NCI-H526 (cell line): ENCODE measurements at regions not wholly inside any gene's neighbourhood (a gene's known extent, or its start where the extent isn't known, plus 50 kb on each side); places are given as distances from the start of the nearest gene placed in this dataset.

Source experiments
- DNase-seq, 2 experiments: peaks; one replicate each; lab custom pipeline; 2025; lab: John Stamatoyannopoulos, UW

GRCh38 chr3:188974856-188975599 lies 196.7 kb upstream of the TPRG1 start:
- no peak for DNase-seq

GRCh38 chr3:188975600-188976314 lies 196.0 kb upstream of the TPRG1 start:
- no peak for DNase-seq

GRCh38 chr3:188976407-188976806 lies 195.4 kb upstream of the TPRG1 start:
- DNase-seq, result no peak

DNA sequence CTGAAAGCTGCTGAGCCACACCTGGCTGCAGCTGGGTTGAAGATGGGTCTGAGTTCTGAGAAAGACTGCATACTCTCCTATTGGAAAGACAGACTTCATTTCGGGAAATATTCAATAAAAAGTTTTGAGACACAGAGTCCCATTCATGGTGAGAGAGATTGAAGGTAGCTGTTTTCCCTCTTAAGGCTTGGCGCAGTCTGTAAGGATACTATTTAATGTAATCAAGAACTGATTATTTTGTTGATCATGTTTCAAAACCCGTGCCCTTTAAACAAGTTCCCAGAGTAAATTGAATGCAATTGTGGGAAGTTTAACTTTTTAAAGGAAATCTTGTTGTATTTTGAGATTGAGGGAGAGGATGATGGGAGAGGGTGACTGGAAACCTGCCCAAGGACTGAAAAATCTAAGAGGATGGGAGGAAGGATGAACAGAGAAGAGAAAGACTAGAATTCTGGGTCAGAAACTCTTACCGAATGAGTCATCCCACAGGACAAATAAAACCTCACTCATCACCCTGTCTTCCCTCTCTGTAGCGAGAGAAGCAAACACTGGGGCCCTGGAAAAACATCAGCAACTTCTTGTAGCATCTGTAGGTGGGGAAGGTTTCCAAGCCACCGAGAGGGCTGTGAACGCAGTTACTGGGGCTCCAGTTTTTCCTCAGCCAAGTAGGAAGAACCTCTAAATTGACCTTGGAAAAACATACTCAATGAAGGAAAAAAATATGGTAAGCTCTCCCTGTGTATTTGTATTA lies 193.2 kb upstream of the TPRG1 start:
- DNase-seq, result no peak

- no peak for DNase-seq
Observed at GRCh38 chr3:188979248-188979647, 192.5 kb upstream of the TPRG1 start.

- no peak for DNase-seq
Observed at GRCh38 chr3:188979669-188980310, 192.0 kb upstream of the TPRG1 start.

DNA sequence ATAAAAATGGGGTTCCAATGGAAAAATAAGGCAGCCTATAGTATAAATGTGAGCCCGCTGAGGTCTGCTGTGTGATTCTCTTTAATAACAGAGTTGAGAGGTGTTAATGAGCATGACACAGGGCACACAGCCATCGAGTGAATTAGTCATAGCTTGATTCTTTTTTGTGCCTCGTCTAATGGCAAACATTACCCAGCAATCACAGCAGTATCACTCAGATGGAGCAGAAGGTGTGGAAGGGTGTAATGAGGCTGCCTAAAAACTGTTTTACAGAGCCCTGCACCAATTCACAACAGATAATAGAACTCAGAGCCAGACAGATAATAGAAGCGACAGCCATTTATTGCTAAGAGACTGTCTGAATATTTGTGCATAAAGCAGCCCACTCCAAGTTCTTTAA lies 178.6 kb upstream of the TPRG1 start:
- DNase-seq, result no peak

DNA sequence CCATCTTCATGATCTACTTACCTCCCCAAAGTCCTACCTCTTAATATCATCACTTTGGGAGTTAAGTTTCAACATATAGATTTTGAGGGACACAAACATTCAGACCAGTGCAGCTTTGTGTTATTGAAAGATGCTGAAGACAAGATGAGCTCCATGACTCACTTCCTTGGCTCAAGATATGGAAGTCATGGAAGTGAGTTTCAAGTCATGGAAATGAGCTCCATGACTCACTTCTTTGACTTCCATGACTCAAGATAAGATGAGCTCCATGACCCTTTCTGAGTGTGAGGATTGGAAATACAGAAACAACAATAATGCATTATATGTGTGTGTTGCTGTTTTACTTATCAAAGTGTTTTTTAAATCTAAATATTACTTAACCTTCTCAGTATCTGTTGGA lies 170.2 kb upstream of the TPRG1 start:
- no peak for DNase-seq

- no peak for DNase-seq
Observed at GRCh38 chr3:189003410-189003809, 168.4 kb upstream of the TPRG1 start.

GRCh38 chr3:189013224-189013888 lies 158.4 kb upstream of the TPRG1 start:
- DNase-seq, result no peak

GRCh38 chr3:189014526-189014925 lies 157.2 kb upstream of the TPRG1 start:
- DNase-seq, result no peak

- DNase-seq, result peak; percentile 37 to 62
Observed at GRCh38 chr3:189022576-189023466, 148.9 kb upstream of the TPRG1 start.

GRCh38 chr3:189025866-189026265 lies 145.9 kb upstream of the TPRG1 start:
- no peak for DNase-seq

DNA sequence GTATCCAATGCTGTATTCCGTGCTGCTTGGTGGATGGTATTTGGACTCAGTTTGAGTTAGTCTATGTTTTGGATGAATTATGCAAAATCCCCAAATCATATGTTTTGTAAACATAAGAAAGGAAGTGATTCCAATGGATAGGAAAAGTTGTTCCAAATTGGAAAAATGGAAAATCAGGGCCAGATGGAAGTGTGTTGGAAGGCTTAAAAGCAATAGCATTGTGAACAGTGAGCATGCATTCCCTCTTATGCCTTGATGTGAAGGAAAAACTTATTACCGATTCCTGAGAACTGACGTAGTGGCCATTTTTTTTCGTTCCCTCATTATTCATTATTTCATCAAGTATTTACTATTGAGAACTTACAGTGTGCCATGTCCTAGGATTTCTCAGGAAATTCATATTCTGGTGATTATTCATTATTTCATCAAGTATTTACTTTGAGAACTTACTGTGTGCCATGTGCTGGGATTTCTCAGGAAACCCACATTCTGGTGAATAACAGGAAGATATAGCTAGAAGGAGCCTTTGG lies 144.1 kb upstream of the TPRG1 start:
- no peak for DNase-seq

DNA sequence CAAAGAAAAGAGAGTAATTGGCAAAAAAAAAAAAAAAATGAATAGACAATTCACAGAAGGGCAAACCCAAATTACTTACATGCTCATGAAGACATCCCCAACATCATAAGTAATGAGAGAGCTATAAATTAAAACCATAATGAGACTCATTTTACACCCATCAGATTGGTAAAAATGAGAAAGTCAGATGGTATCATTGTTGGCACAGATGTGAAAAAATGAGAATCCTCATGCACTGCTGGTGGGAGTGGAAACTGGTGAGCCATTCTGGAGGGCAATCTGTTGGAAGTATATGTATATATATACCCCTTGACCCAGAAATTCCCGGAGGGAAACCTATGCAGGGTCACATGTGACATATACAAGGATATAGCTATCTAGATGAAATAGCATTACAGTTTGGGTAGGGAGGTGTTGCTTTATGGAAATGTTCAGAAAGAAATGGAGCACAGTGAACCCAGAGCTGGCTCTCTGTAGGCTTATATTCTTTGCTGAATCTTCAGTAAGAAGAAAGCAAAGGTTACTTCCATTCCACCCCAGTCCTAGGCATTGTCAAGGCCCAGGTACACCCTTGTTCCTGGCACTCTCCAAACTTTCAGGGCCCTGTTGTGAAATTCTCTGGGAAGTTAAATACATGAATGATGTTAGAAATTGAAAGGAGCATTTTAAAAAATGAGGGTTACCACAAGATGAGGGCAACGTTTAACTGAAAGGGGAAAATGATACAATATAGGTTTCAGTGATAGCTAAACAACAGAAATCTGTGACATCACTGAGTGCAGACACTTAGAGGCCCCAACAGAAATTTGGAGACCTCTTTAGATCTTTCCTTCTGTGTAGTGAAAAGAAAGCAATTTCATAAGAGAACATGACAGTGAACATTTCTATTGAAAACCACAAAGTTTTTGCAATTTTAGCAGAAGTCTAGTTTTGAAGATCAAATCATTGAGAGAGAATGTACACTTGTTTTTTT lies 132.7 kb upstream of the TPRG1 start:
- DNase-seq, result no peak

- DNase-seq, result no peak
Observed at GRCh38 chr3:189040656-189041335, 131.0 kb upstream of the TPRG1 start.

DNA sequence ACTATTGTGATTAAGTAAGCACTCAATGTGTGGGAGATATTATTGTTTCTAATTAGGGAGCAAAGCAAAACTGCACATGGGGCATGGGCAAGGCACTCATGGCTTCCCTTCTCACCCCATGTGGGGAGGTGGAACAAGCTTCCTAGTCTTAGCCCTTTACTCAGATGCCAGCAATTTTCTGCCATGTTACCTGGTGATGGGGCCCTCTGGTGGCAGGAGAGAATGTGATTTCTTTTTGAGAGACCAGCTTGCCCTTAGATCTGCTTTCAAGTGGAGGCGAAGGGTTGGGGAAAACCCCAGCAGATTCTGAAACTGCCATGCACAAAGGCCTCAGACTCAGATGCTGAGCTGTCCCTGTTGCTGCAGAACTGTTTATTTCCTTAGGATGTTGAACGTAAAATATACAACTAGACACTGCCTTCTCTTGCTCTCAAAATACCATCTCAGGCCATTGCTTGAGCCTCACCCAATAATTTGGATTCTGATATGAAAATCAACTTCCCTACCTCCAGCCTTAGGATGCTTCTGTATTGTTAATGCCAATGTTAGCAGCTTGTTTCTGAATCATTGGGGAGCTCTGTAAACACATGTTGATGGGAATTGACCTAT lies 130.2 kb upstream of the TPRG1 start:
- peak; percentile 26 to 70 for DNase-seq

GRCh38 chr3:189042832-189043231 lies 128.9 kb upstream of the TPRG1 start:
- DNase-seq, result no peak
